NCI-H526 treated with DMSO at 0.1 percent for 48 hours (cell line): ENCODE measurements at regions not wholly inside any gene's neighbourhood (a gene's known extent, or its start where the extent isn't known, plus 50 kb on each side); places are given as distances from the start of the nearest gene placed in this dataset.

Experiments
- DNase-seq: peaks from one replicate; lab custom pipeline; 2025; lab: John Stamatoyannopoulos, UW

- no peak for DNase-seq
These were observed 121.7 kb downstream of the NHLRC3 start for GRCh38 chr13:39159846-39160370.

GRCh38 chr13:39167018-39167417, 128.8 kb downstream of the NHLRC3 start:
- DNase-seq: no peak

GRCh38 chr13:39170711-39171110, 132.5 kb downstream of the NHLRC3 start:
- DNase-seq: no peak

GRCh38 chr13:39185326-39185725, 147.1 kb downstream of the NHLRC3 start:
- DNase-seq: no peak

- no peak for DNase-seq
These were observed 148.1 kb downstream of the NHLRC3 start for GRCh38 chr13:39186205-39186875.

GRCh38 chr13:39189778-39190177, 151.5 kb downstream of the NHLRC3 start:
- no peak for DNase-seq

GRCh38 chr13:39196965-39197646, 158.8 kb downstream of the NHLRC3 start:
- DNase-seq: no peak

- no peak for DNase-seq
These were observed 159.4 kb downstream of the NHLRC3 start for GRCh38 chr13:39197647-39198007.

GRCh38 chr13:39200249-39200910, 162.1 kb downstream of the NHLRC3 start:
- no peak for DNase-seq

- DNase-seq: no peak
These were observed 162.9 kb downstream of the NHLRC3 start for GRCh38 chr13:39201180-39201579.

- DNase-seq: no peak
These were observed 164.5 kb downstream of the NHLRC3 start for GRCh38 chr13:39202746-39203145.

- DNase-seq: no peak
These were observed 170.4 kb downstream of the NHLRC3 start for GRCh38 chr13:39208636-39209035.

- no peak for DNase-seq
These were observed 171.7 kb downstream of the NHLRC3 start for GRCh38 chr13:39209731-39210531.

GRCh38 chr13:39210961-39211534, 172.8 kb downstream of the NHLRC3 start:
- DNase-seq: no peak

- DNase-seq: no peak
These were observed 177.7 kb downstream of the NHLRC3 start for GRCh38 chr13:39215971-39216370.

GRCh38 chr13:39217471-39217870, 179.2 kb downstream of the NHLRC3 start:
- no peak for DNase-seq

- no peak for DNase-seq
These were observed 186.5 kb downstream of the NHLRC3 start for GRCh38 chr13:39224671-39225240.

GRCh38 chr13:39225860-39226259, 187.6 kb downstream of the NHLRC3 start:
- DNase-seq: no peak

GRCh38 chr13:39226359-39226758, 188.1 kb downstream of the NHLRC3 start:
- no peak for DNase-seq

GRCh38 chr13:39232401-39232980, 194.2 kb downstream of the NHLRC3 start:
- DNase-seq: no peak

- DNase-seq: no peak
These were observed 194.7 kb downstream of the NHLRC3 start for GRCh38 chr13:39232999-39233398.
